Peyer's patch (tissue), 4 donors: ENCODE measurements at regions not wholly inside any gene's neighbourhood (a gene's known extent, or its start where the extent isn't known, plus 50 kb on each side); places are given as distances from the start of the nearest gene placed in this dataset.

Experiments used
- POLR2A ChIP-seq, 2 donors: fragments of 450-650 bp; IDR thresholded peaks; one replicate each; pipeline ENCODE4 v1.5.1; 2017; ENCODE audit warnings: antibody characterized with exemption in 2 of 2, mild to moderate bottlenecking in 2 of 2, moderate library complexity in 2 of 2
- TF ChIP-seq, protein P1 (sequence below), 6 experiments: fragments of 450-650 bp in 4 of 6; fragments of 200-600 bp in 2 of 6; sonication (generic) in 1 of 6; IDR thresholded peaks; one replicate each; pipeline ENCODE4 v1.5.1; 2017 to 2019; ENCODE audit warnings: antibody characterized with exemption in 6 of 6, mild to moderate bottlenecking in 3 of 6, moderate library complexity in 1 of 6

DNA sequence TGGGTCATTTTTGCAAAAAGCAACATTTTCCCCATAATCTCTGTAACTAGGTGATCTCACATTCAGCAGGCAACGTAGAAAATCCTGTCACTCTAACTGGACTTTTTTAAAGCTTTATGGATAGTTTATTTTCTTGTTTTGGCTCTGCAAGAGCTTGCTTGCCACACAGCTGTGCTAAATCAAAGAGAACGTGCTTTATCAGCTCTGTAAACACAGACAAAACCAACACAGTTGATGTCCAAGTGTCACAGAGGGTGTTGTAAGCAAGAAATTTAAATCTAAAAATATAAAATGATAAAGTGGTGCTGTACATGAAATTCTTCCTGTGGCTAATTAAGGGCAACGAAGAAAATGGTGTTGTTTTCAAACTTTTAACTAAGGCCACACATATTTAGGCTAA, 97.5 kb upstream of the STAC start:
- no peak for TF ChIP-seq POLR2A (IDR thresholded peaks at IDR 0.05)
- TF ChIP-seq, protein P1, sequence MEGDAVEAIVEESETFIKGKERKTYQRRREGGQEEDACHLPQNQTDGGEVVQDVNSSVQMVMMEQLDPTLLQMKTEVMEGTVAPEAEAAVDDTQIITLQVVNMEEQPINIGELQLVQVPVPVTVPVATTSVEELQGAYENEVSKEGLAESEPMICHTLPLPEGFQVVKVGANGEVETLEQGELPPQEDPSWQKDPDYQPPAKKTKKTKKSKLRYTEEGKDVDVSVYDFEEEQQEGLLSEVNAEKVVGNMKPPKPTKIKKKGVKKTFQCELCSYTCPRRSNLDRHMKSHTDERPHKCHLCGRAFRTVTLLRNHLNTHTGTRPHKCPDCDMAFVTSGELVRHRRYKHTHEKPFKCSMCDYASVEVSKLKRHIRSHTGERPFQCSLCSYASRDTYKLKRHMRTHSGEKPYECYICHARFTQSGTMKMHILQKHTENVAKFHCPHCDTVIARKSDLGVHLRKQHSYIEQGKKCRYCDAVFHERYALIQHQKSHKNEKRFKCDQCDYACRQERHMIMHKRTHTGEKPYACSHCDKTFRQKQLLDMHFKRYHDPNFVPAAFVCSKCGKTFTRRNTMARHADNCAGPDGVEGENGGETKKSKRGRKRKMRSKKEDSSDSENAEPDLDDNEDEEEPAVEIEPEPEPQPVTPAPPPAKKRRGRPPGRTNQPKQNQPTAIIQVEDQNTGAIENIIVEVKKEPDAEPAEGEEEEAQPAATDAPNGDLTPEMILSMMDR (IDR thresholded peaks at IDR 0.05) = no peak
